ENCODE measurements at regions not wholly inside any gene's neighbourhood (a gene's known extent, or its start where the extent isn't known, plus 50 kb on each side); places are given as distances from the start of the nearest gene placed in this dataset.
"Not testable (repeated sequence)": the region's sequence is repeated elsewhere in the genome, so short reads cannot be mapped to it uniquely, and the experiment has no call there.

- no peak for DNase-seq (ENCODE audit: low read depth in 1 of 2, low spot score in 1 of 2)
- in situ Hi-C loops (cut with HindIII; ENCODE audit: low pct_unique_long_range_greater_than_20kb, low sequenced_read_pairs), result no loop called here
- no peak for TF ChIP-seq JUND (IDR thresholded peaks at IDR 0.05; ENCODE audit: low read depth)
Measured at GRCh38 chr19:31451686-31452330, 102.6 kb upstream of the TSHZ3 start.

GRCh38 chr19:31459430-31459829 lies 110.2 kb upstream of the TSHZ3 start:
- no peak for TF ChIP-seq JUND (IDR thresholded peaks at IDR 0.05; ENCODE audit: low read depth)
- in situ Hi-C loops (cut with HindIII; ENCODE audit: low pct_unique_long_range_greater_than_20kb, low sequenced_read_pairs), result no loop called here
- DNase-seq (ENCODE audit: low read depth in 1 of 2, low spot score in 1 of 2), result no peak

GRCh38 chr19:31461814-31462539 lies 112.7 kb upstream of the TSHZ3 start:
- no peak for TF ChIP-seq JUND (IDR thresholded peaks at IDR 0.05; ENCODE audit: low read depth)
- DNase-seq (ENCODE audit: low read depth in 1 of 2, low spot score in 1 of 2), result no peak
- in situ Hi-C loops (cut with HindIII; ENCODE audit: low pct_unique_long_range_greater_than_20kb, low sequenced_read_pairs), result no loop called here

- no peak for TF ChIP-seq JUND (IDR thresholded peaks at IDR 0.05; ENCODE audit: low read depth)
- peak in 1 of 2 experiments; percentile 1 for DNase-seq (ENCODE audit: low read depth in 1 of 2, low spot score in 1 of 2)
- in situ Hi-C loops (cut with HindIII; ENCODE audit: low pct_unique_long_range_greater_than_20kb, low sequenced_read_pairs), result no loop called here
Measured at GRCh38 chr19:31470229-31470939, 121.1 kb upstream of the TSHZ3 start.

- in situ Hi-C loops (cut with HindIII; ENCODE audit: low pct_unique_long_range_greater_than_20kb, low sequenced_read_pairs), result no loop called here
- TF ChIP-seq JUND (IDR thresholded peaks at IDR 0.05; ENCODE audit: low read depth), result no peak
- DNase-seq (ENCODE audit: low read depth in 1 of 2, low spot score in 1 of 2), result no peak
Measured at GRCh38 chr19:31470952-31471351, 121.7 kb upstream of the TSHZ3 start.

- no peak for TF ChIP-seq JUND (IDR thresholded peaks at IDR 0.05; ENCODE audit: low read depth)
- in situ Hi-C loops (cut with HindIII; ENCODE audit: low pct_unique_long_range_greater_than_20kb, low sequenced_read_pairs), result no loop called here
- DNase-seq (ENCODE audit: low read depth in 1 of 2, low spot score in 1 of 2), result no peak
Measured at GRCh38 chr19:31478241-31478640, 129.0 kb upstream of the TSHZ3 start.

- in situ Hi-C loops (cut with HindIII; ENCODE audit: low pct_unique_long_range_greater_than_20kb, low sequenced_read_pairs), result no loop called here
- no peak for TF ChIP-seq JUND (IDR thresholded peaks at IDR 0.05; ENCODE audit: low read depth)
- DNase-seq (ENCODE audit: low read depth in 1 of 2, low spot score in 1 of 2), result no peak
Measured at GRCh38 chr19:31483226-31483857, 134.1 kb upstream of the TSHZ3 start.

- in situ Hi-C loops (cut with HindIII; ENCODE audit: low pct_unique_long_range_greater_than_20kb, low sequenced_read_pairs); DNase-seq (ENCODE audit: low read depth in 1 of 2, low spot score in 1 of 2): not testable (repeated sequence)
Measured at GRCh38 chr19:31484858-31485410, 135.7 kb upstream of the TSHZ3 start.

- TF ChIP-seq JUND (IDR thresholded peaks at IDR 0.05; ENCODE audit: low read depth), result no peak
- DNase-seq (ENCODE audit: low read depth in 1 of 2, low spot score in 1 of 2), result no peak
- in situ Hi-C loops (cut with HindIII; ENCODE audit: low pct_unique_long_range_greater_than_20kb, low sequenced_read_pairs), result no loop called here
Measured at GRCh38 chr19:31485472-31485871, 136.2 kb upstream of the TSHZ3 start.

GRCh38 chr19:31491242-31491641 lies 142.0 kb upstream of the TSHZ3 start:
- DNase-seq (ENCODE audit: low read depth in 1 of 2, low spot score in 1 of 2), result no peak
- in situ Hi-C loops (cut with HindIII; ENCODE audit: low pct_unique_long_range_greater_than_20kb, low sequenced_read_pairs), result no loop called here
- no peak for TF ChIP-seq JUND (IDR thresholded peaks at IDR 0.05; ENCODE audit: low read depth)

GRCh38 chr19:31492050-31492449 lies 142.8 kb upstream of the TSHZ3 start:
- DNase-seq (ENCODE audit: low read depth in 1 of 2, low spot score in 1 of 2), result no peak
- in situ Hi-C loops (cut with HindIII; ENCODE audit: low pct_unique_long_range_greater_than_20kb, low sequenced_read_pairs), result no loop called here
- TF ChIP-seq JUND (IDR thresholded peaks at IDR 0.05; ENCODE audit: low read depth), result no peak

- DNase-seq (ENCODE audit: low read depth in 1 of 2, low spot score in 1 of 2), result no peak
- in situ Hi-C loops (cut with HindIII; ENCODE audit: low pct_unique_long_range_greater_than_20kb, low sequenced_read_pairs), result no loop called here
- TF ChIP-seq JUND (IDR thresholded peaks at IDR 0.05; ENCODE audit: low read depth), result no peak
Measured at GRCh38 chr19:31496076-31496475, 146.8 kb upstream of the TSHZ3 start.

Measured in T47D (cell line).